K562 (cell line): ENCODE measurements at regions not wholly inside any gene's neighbourhood (a gene's known extent, or its start where the extent isn't known, plus 50 kb on each side); places are given as distances from the start of the nearest gene placed in this dataset.

Source experiments
- ATAC-seq: fragments of 200-7000 bp; cut with Tn5 transposase; 3 replicates; pipeline ENCODE4 v1.9.1; 2020; ENCODE audit warnings: moderate library complexity
- BruUV-seq: library from RNA; stranded (reverse); fragments of 400-500 nt; replicated peaks from 2 replicates; lab custom pipeline; 2021; lab: Mats Ljungman, UMichigan
- CTCF ChIA-PET: fragments of 300-600 bp; formaldehyde crosslinking; extraction: SDS; loops from one replicate; lab custom pipeline; 2021; ENCODE audit warnings: low intra/inter-chr PET ratio; lab: Yijun Ruan, JAX
- POLR2A ChIA-PET: fragments of 300-600, 350-650 bp; sonication (Branson Sonifier 250); formaldehyde crosslinking; extraction: SDS; loops from one replicate; lab custom pipeline; 2021; ENCODE audit warnings: antibody characterized with exemption, inconsistent platforms; lab: Yijun Ruan, JAX
- DNase-seq, 4 experiments: peaks; one replicate each; pipeline versions ENCODE4 v3.0.0 to v3.0.0-alpha.2; 2011 to 2018; ENCODE audit warnings: low spot score in 3 of 4, mixed read lengths in 3 of 4; ENCODE audit errors: extremely low read depth in 1 of 4
- FAIRE-seq: peaks from 2 replicates; lab custom pipeline; 2011; peaks lifted over from hg19 to GRCh38; lab: Jason Lieb, UNC
- H2AFZ ChIP-seq: 2 replicates; pipeline ENCODE4 v1.6.0; 2011; ENCODE audit warnings: low read depth, low read length, control low read depth, inconsistent platforms
- H3K27ac ChIP-seq: fragments of 200-600 bp; 3 replicates; pipeline ENCODE4 v1.8.0; 2011; ENCODE audit warnings: low read depth, mild to moderate bottlenecking, control low read depth, inconsistent platforms, low read length, moderate library complexity, mixed read lengths; ENCODE audit errors: extremely low read depth
- H3K27me3 ChIP-seq, 2 experiments: fragments of 300-600 bp in 1 of 2; 2 replicates in 1 of 2; 3 replicates in 1 of 2; pipeline versions ENCODE4 v1.6.0 to v1.8.0; 2011; ENCODE audit warnings: inconsistent platforms in 2 of 2, low read length in 2 of 2, mild to moderate bottlenecking in 1 of 2, mixed read lengths in 1 of 2, moderate library complexity in 1 of 2; ENCODE audit not compliant: control insufficient read depth in 2 of 2, insufficient read depth in 2 of 2
- H3K36me3 ChIP-seq: fragments of 300-600 bp; 3 replicates; pipeline ENCODE4 v1.8.0; 2011; ENCODE audit warnings: mild to moderate bottlenecking, low read length, inconsistent platforms; ENCODE audit not compliant: control insufficient read depth, insufficient read depth
- H3K4me1 ChIP-seq, 2 experiments: fragments of 200-600 bp in 1 of 2; replicated peaks in 1 of 2; 2 replicates in 1 of 2; 3 replicates in 1 of 2; pipeline versions ENCODE4 v1.5.1 to v1.8.0; 2011; ENCODE audit warnings: inconsistent platforms in 2 of 2, low read length in 2 of 2, mild to moderate bottlenecking in 1 of 2, mixed read lengths in 1 of 2, moderate library complexity in 1 of 2; ENCODE audit not compliant: control insufficient read depth in 2 of 2, insufficient read depth in 2 of 2
- H3K4me2 ChIP-seq: 2 replicates; pipeline ENCODE4 v1.6.1; 2011; ENCODE audit warnings: low read length, control low read depth, inconsistent platforms, mixed read lengths; ENCODE audit not compliant: insufficient read depth
- H3K4me3 ChIP-seq: fragments of 200-600 bp; sonication (generic), shearing (Covaris generic); 2 replicates; pipeline ENCODE4 v1.5.1; 2016; ENCODE audit warnings: control low read depth, inconsistent platforms
- H3K79me2 ChIP-seq: fragments of 200-600 bp; 3 replicates; pipeline ENCODE4 v1.8.0; 2011; ENCODE audit warnings: low read length, inconsistent platforms; ENCODE audit not compliant: control insufficient read depth, insufficient read depth
- H3K9ac ChIP-seq, 2 experiments: 2 replicates each; pipeline versions ENCODE4 v1.6.0 to v1.6.1; 2011; ENCODE audit warnings: low read depth in 2 of 2, low read length in 2 of 2, control low read depth in 1 of 2, inconsistent platforms in 1 of 2, mild to moderate bottlenecking in 1 of 2, mixed read lengths in 1 of 2; ENCODE audit not compliant: insufficient read depth in 1 of 2
- H3K9me1 ChIP-seq: one replicate; pipeline ENCODE4 v1.6.0; 2011; ENCODE audit warnings: inconsistent platforms, mild to moderate bottlenecking, low read length, moderate library complexity; ENCODE audit not compliant: control insufficient read depth, insufficient read depth
- H3K9me3 ChIP-seq: replicated peaks from 2 replicates; pipeline ENCODE4 v1.5.1; 2011; ENCODE audit warnings: low read depth, low read length, inconsistent platforms; ENCODE audit not compliant: control insufficient read depth, insufficient read depth
- H4K20me1 ChIP-seq: replicated peaks from 2 replicates; pipeline ENCODE4 v1.6.1; 2011; ENCODE audit warnings: low read length, inconsistent platforms, mixed read lengths; ENCODE audit not compliant: control insufficient read depth, insufficient read depth
- ARHGAP35 ChIP-seq: fragments of 450-650 bp; IDR thresholded peaks from 2 replicates; pipeline ENCODE4 v1.6.1; 2018; ENCODE audit not compliant: partially characterized antibody
- BRD9 ChIP-seq: fragments of 450-650 bp; IDR thresholded peaks from 2 replicates; pipeline ENCODE4 v1.6.1; 2018; ENCODE audit warnings: low read depth; ENCODE audit not compliant: partially characterized antibody
- CHD1 ChIP-seq: fragments of 200-600 bp; sonication (generic); IDR thresholded peaks from one replicate; pipeline ENCODE4 v1.6.1; 2012; ENCODE audit warnings: mild to moderate bottlenecking, moderate library complexity, low read length, inconsistent platforms
- CREB5 ChIP-seq: fragments of 250-450 bp; sonication (Bioruptor Pico); IDR thresholded peaks from 2 replicates; pipeline ENCODE4 v1.5.0; 2020; ENCODE audit warnings: mild to moderate bottlenecking
- EHMT2 ChIP-seq: fragments of 450-650 bp; IDR thresholded peaks from 2 replicates; pipeline ENCODE4 v1.6.1; 2018; ENCODE audit warnings: antibody characterized with exemption
- EP400 ChIP-seq: fragments of 450-650 bp; IDR thresholded peaks from 2 replicates; pipeline ENCODE4 v1.6.1; 2017; ENCODE audit warnings: antibody characterized with exemption, mild to moderate bottlenecking, moderate library complexity
- JUND ChIP-seq, 2 experiments: IDR thresholded peaks; 2 replicates in 1 of 2; 3 replicates in 1 of 2; pipeline ENCODE4 v1.6.1; 2011; ENCODE audit warnings: borderline replicate concordance in 2 of 2, low read depth in 2 of 2, low read length in 2 of 2, improper control_type of control experiment in 1 of 2, missing biosample characterization in 1 of 2, missing genetic modification characterization in 1 of 2, missing genetic modification reagents in 1 of 2
- KDM5B ChIP-seq: fragments of 200-600 bp; sonication (generic); IDR thresholded peaks from 2 replicates; pipeline ENCODE4 v1.6.1; 2012; ENCODE audit warnings: low read depth, mild to moderate bottlenecking, moderate library complexity, low read length, control low read depth, inconsistent platforms; ENCODE audit not compliant: insufficient replicate concordance
- L3MBTL2 ChIP-seq: fragments of 450-650 bp; IDR thresholded peaks from 2 replicates; pipeline ENCODE4 v1.6.1; 2016; ENCODE audit warnings: mild to moderate bottlenecking, moderate library complexity
- NKRF ChIP-seq: fragments of 450-650 bp; IDR thresholded peaks from 2 replicates; pipeline ENCODE4 v1.6.1; 2016; ENCODE audit warnings: borderline replicate concordance
- ZC3H8 ChIP-seq: fragments of 450-650 bp; IDR thresholded peaks from 2 replicates; pipeline ENCODE4 v1.6.1; 2017
- ZNF436 ChIP-seq: fragments of 250-450, 450-650 bp; sonication (Bioruptor Pico); formaldehyde crosslinking; IDR thresholded peaks from 2 replicates; pipeline ENCODE4 v1.7.0; 2020; ENCODE audit warnings: mild to moderate bottlenecking
- ZNF445 ChIP-seq: fragments of 250-450 bp; sonication (Bioruptor Pico); IDR thresholded peaks from 2 replicates; pipeline ENCODE4 v1.4.0; 2020; ENCODE audit warnings: low read depth, mild to moderate bottlenecking, moderate library complexity
- whole genome bisulfite sequencing: fragments of 100-300 bp; shearing (Covaris generic); methylation state at CpG from one replicate; pipeline ENCODE4 v1.1.6; 2016; ENCODE audit warnings: low coverage, mixed read lengths; ENCODE audit not compliant: insufficient coverage; ENCODE audit errors: missing lambda C conversion rate; 5-methylcytosine and 5-hydroxymethylcytosine counted together
- in situ Hi-C: fragments of 300-500 bp; cut with MboI; formaldehyde crosslinking; loops from 4 replicates; pipeline ENCODE4 v1.15.0; 2018; ENCODE audit warnings: inconsistent platforms, mixed read lengths
- intact Hi-C: fragments of 100-400 bp; cut with micrococcal nuclease; formaldehyde crosslinking; loops from 2 replicates; pipeline ENCODE4 v1.14.2; 2022
- TF ChIP-seq, protein P1 (sequence below): fragments of 250-450 bp; sonication (Bioruptor Pico); IDR thresholded peaks from 2 replicates; pipeline ENCODE4 v1.4.0; 2020; ENCODE audit warnings: mild to moderate bottlenecking, moderate library complexity, borderline replicate concordance

DNA sequence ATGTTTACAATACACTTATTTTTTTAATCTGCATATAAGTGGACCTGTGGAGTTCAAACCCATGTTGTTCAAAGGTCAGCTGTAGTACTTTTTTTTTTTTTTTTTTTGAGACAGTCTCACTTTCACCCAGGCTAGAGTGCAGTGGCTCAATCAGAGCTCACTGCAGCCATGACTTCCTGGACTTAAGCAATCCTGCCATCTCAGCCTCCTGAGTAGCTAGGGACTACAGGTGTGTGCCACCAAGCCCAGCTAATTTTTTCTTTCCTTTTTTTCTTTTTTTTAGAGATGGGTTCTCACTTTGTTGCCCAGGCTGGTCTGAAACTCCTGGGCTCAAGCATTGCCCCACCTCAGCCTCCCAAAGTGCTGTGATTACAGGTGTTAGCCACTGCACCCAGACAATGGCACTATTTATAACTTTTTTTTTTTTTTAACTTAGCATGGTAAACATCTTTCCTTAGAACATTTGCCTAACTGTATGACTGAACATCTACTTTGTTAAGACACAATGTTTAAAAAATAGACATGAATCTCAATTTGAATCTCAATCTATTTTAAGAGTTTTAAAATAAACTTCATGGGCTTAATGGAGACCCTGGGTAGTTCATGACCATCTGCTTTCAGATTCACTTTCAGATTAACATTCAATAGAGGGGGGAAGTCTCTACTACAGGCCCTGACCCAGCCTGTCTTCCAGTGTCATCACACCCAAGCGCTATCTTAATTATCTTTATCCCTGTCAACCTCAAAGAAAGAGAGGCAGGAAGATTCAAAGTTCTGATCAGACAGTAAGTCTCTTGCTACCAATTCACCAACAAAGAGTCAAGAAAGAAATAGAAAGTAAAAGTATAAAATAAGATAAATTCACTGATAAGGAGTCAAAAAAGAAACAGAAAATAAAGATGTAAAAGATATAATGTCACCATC is 97.7 kb upstream of the DOCK9 start:
- Histone ChIP-seq H3K79me2 (peaks cover 26% of the 10 kb centered on the region), H3K4me2 (no peak overlapping the region), H3K4me1 (peaks cover 9 to 22% of the 10 kb centered on the region in 2 experiments; a peak in 3 of 5 replicates), H3K27me3 (no peaks in the 10 kb centered on the region), H4K20me1 (no peaks in the 10 kb centered on the region), H3K9me1 (no peaks in the 10 kb centered on the region), H2AFZ (no peak overlapping the region), H3K36me3 (peaks cover 8% of the 10 kb centered on the region; the same call in 2 of the 3 replicates), H3K9me3 (peaks cover 2% of the 10 kb centered on the region; the same call in 1 of the 2 replicates), H3K27ac (no peak overlapping the region), H3K4me3 (no peak overlapping the region), H3K9ac (no peak overlapping the region)
- DNase-seq (no peak), ATAC-seq (no peak), FAIRE-seq (peak; percentile 26)
- no TSS peak for BruUV-seq
- in situ Hi-C loops: no loop called here
- intact Hi-C loops: no loop called here
- CTCF ChIA-PET: no interaction called here
- TF ChIP-seq CHD1: no peak
- no peak for TF ChIP-seq ZC3H8
- TF ChIP-seq BRD9: no peak
- TF ChIP-seq EHMT2: no peak
- TF ChIP-seq ARHGAP35: no peak
- no peak for TF ChIP-seq CREB5 (CRISPR knock-in tag)
- TF ChIP-seq KDM5B: no peak
- no peak for TF ChIP-seq NKRF
- no peak for TF ChIP-seq ZNF436
- TF ChIP-seq, protein P1, sequence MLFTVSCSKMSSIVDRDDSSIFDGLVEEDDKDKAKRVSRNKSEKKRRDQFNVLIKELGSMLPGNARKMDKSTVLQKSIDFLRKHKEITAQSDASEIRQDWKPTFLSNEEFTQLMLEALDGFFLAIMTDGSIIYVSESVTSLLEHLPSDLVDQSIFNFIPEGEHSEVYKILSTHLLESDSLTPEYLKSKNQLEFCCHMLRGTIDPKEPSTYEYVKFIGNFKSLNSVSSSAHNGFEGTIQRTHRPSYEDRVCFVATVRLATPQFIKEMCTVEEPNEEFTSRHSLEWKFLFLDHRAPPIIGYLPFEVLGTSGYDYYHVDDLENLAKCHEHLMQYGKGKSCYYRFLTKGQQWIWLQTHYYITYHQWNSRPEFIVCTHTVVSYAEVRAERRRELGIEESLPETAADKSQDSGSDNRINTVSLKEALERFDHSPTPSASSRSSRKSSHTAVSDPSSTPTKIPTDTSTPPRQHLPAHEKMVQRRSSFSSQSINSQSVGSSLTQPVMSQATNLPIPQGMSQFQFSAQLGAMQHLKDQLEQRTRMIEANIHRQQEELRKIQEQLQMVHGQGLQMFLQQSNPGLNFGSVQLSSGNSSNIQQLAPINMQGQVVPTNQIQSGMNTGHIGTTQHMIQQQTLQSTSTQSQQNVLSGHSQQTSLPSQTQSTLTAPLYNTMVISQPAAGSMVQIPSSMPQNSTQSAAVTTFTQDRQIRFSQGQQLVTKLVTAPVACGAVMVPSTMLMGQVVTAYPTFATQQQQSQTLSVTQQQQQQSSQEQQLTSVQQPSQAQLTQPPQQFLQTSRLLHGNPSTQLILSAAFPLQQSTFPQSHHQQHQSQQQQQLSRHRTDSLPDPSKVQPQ (CRISPR knock-in tag): no peak
- no peak for TF ChIP-seq ZNF445
- no peak for TF ChIP-seq JUND (IDR thresholded peaks at IDR 0.05; ENCODE audit: borderline replicate concordance, low read depth, low read length)
- TF ChIP-seq JUND (tag; IDR thresholded peaks at IDR 0.05; ENCODE audit: borderline replicate concordance, low read depth, low read length): no peak
- no peak for TF ChIP-seq L3MBTL2
- TF ChIP-seq EP400: no peak
- 92% methylated on average over 1 of the region's 1 CpG for WGBS
- POLR2A ChIA-PET: no interaction called here
